Neural progenitor cell (in vitro differentiated cells): ENCODE measurements at regions not wholly inside any gene's neighbourhood (a gene's known extent, or its start where the extent isn't known, plus 50 kb on each side); places are given as distances from the start of the nearest gene placed in this dataset.

ENCODE experiments used
- CTCF ChIP-seq: fragments of 200-600 bp; sonication (generic); IDR thresholded peaks from 2 replicates; pipeline ENCODE4 v1.5.1; 2017; ENCODE audit warnings: antibody characterized with exemption, mild to moderate bottlenecking
- EZH2phosphoT487 ChIP-seq: fragments of 200-600 bp; sonication (generic); IDR thresholded peaks from 2 replicates; pipeline ENCODE4 v1.6.1; 2017; ENCODE audit warnings: antibody characterized with exemption

- no peak for TF ChIP-seq CTCF
- no peak for TF ChIP-seq EZH2phosphoT487
Observed at GRCh38 chr2:125006676-125007075, 981.6 kb downstream of the CNTNAP5 start.
